Keratinocyte (primary cell): ENCODE measurements at regions not wholly inside any gene's neighbourhood (a gene's known extent, or its start where the extent isn't known, plus 50 kb on each side); places are given as distances from the start of the nearest gene placed in this dataset.

ENCODE experiments used
- DNase-seq: peaks from one replicate; pipeline ENCODE4 v3.0.0-alpha.2; 2011; ENCODE audit warnings: low read depth, missing footprints, low spot score
- FAIRE-seq: peaks from 2 replicates; lab custom pipeline; 2011; peaks lifted over from hg19 to GRCh38; lab: Jason Lieb, UNC
- H2AFZ ChIP-seq: 2 replicates; pipeline ENCODE4 v1.6.0; 2012; ENCODE audit warnings: low read length, control low read depth, inconsistent platforms; ENCODE audit not compliant: control insufficient read depth
- H3K27ac ChIP-seq: 2 replicates; pipeline ENCODE4 v1.5.1; 2011; ENCODE audit warnings: low read length; ENCODE audit not compliant: control insufficient read depth, insufficient read depth
- H3K27me3 ChIP-seq: 3 replicates; pipeline ENCODE4 v1.6.0; 2011; ENCODE audit warnings: low read length; ENCODE audit not compliant: control insufficient read depth, insufficient read depth; ENCODE audit errors: extremely low read depth
- H3K36me3 ChIP-seq, 2 experiments: 2 replicates in 1 of 2; 3 replicates in 1 of 2; pipeline ENCODE4 v1.5.1; 2011; ENCODE audit warnings: low read length in 2 of 2, mild to moderate bottlenecking in 1 of 2; ENCODE audit not compliant: control insufficient read depth in 2 of 2, insufficient read depth in 2 of 2; ENCODE audit errors: extremely low read depth in 1 of 2
- H3K4me1 ChIP-seq: 3 replicates; pipeline ENCODE4 v1.5.1; 2011; ENCODE audit warnings: low read length; ENCODE audit not compliant: control insufficient read depth, insufficient read depth; ENCODE audit errors: extremely low read depth
- H3K4me2 ChIP-seq: 3 replicates; pipeline ENCODE4 v1.6.0; 2011; ENCODE audit warnings: low read depth, low read length; ENCODE audit not compliant: control insufficient read depth, insufficient read depth; ENCODE audit errors: extremely low read depth
- H3K4me3 ChIP-seq, 3 experiments: fragments of 200-600 bp in 1 of 3; sonication (generic) in 1 of 3; 2 replicates in 2 of 3; 3 replicates in 1 of 3; pipeline ENCODE4 v1.5.1; 2011 to 2016; ENCODE audit warnings: low read length in 3 of 3, mild to moderate bottlenecking in 3 of 3, control low read depth in 2 of 3, inconsistent platforms in 1 of 3, low read depth in 1 of 3, mixed read lengths in 1 of 3, mixed run types in 1 of 3, moderate library complexity in 1 of 3; ENCODE audit not compliant: control insufficient read depth in 2 of 3, insufficient read depth in 2 of 3; ENCODE audit errors: extremely low read depth in 1 of 3
- H3K79me2 ChIP-seq: 2 replicates; pipeline ENCODE4 v1.6.0; 2012; ENCODE audit warnings: low read length; ENCODE audit not compliant: control insufficient read depth, insufficient read depth
- H3K9ac ChIP-seq: 3 replicates; pipeline ENCODE4 v1.6.0; 2011; ENCODE audit warnings: low read length; ENCODE audit not compliant: control insufficient read depth, insufficient read depth; ENCODE audit errors: extremely low read depth
- H3K9me1 ChIP-seq: 3 replicates; pipeline ENCODE4 v1.6.0; 2011; ENCODE audit warnings: low read length; ENCODE audit not compliant: control insufficient read depth, insufficient read depth; ENCODE audit errors: extremely low read depth
- H3K9me3 ChIP-seq: 2 replicates; pipeline ENCODE4 v1.5.1; 2012; ENCODE audit warnings: low read depth, low read length; ENCODE audit not compliant: control insufficient read depth
- H4K20me1 ChIP-seq: 3 replicates; pipeline ENCODE4 v1.6.0; 2011; ENCODE audit warnings: low read length; ENCODE audit not compliant: control insufficient read depth, insufficient read depth; ENCODE audit errors: extremely low read depth
- CTCF ChIP-seq, 3 experiments: IDR thresholded peaks in 1 of 3; conservative IDR thresholded peaks in 1 of 3; optimal IDR thresholded peaks in 1 of 3; 2 replicates in 2 of 3; 3 replicates in 1 of 3; pipeline versions ENCODE3 to v1.5.1; 2011; ENCODE audit warnings: low read length in 3 of 3, mild to moderate bottlenecking in 3 of 3, moderate library complexity in 2 of 3, control low read depth in 1 of 3, inconsistent platforms in 1 of 3; ENCODE audit not compliant: insufficient read depth in 2 of 3; ENCODE audit errors: extremely low read depth in 1 of 3
- EZH2 ChIP-seq: IDR thresholded peaks from one replicate; pipeline ENCODE4 v1.6.1; 2012; ENCODE audit warnings: inconsistent platforms, mild to moderate bottlenecking, low read length, moderate library complexity
- dilution Hi-C: fragments of 300-500 bp; cut with MboI; formaldehyde crosslinking; loops from one replicate; pipeline ENCODE4 v1.7.0; 2020; ENCODE audit warnings: low sequenced_read_pairs; ENCODE audit not compliant: extremely low pct_ligation_motif_present

DNA sequence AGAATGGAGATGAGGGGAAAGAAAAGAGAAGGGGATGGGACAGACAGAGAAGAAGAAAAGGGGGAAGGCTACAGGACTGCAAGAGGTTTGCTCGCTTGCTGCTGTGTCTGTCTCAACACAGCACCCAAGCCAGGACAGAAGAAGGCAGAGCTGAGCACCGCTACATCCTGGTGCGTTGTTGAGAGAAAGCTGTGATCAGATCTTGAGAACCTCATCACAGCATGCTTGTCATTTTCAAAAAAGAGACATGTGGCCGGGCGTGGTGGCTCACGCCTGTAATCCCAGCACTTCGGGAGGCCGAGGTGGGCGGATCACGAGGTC lies 110.9 kb downstream of the NXNL2 start:
- Histone ChIP-seq H3K9me1 (no peaks in the 10 kb centered on the region), H3K36me3 (no peaks in the 10 kb centered on the region), H3K9ac (no peak overlapping the region), H2AFZ (no peak overlapping the region), H3K4me3 (no peak overlapping the region), H3K9me3 (no peaks in the 10 kb centered on the region), H3K27me3 (no peaks in the 10 kb centered on the region), H3K4me1 (no peaks in the 10 kb centered on the region), H3K27ac (no peak overlapping the region), H3K4me2 (no peak overlapping the region), H3K79me2 (no peaks in the 10 kb centered on the region), H4K20me1 (no peaks in the 10 kb centered on the region)
- FAIRE-seq (no peak), DNase-seq (no peak)
- TF ChIP-seq EZH2 (no peak), CTCF (optimal IDR thresholded peaks at IDR 0.05 in 1 of 3, IDR thresholded peaks at IDR 0.05 in 1 of 3, conservative IDR thresholded peaks at IDR 0.05 in 1 of 3; ENCODE audit: extremely low read depth in 1 of 3, insufficient read depth in 2 of 3, low read length in 3 of 3) (no peak)
- dilution Hi-C loops = no loop called here

DNA sequence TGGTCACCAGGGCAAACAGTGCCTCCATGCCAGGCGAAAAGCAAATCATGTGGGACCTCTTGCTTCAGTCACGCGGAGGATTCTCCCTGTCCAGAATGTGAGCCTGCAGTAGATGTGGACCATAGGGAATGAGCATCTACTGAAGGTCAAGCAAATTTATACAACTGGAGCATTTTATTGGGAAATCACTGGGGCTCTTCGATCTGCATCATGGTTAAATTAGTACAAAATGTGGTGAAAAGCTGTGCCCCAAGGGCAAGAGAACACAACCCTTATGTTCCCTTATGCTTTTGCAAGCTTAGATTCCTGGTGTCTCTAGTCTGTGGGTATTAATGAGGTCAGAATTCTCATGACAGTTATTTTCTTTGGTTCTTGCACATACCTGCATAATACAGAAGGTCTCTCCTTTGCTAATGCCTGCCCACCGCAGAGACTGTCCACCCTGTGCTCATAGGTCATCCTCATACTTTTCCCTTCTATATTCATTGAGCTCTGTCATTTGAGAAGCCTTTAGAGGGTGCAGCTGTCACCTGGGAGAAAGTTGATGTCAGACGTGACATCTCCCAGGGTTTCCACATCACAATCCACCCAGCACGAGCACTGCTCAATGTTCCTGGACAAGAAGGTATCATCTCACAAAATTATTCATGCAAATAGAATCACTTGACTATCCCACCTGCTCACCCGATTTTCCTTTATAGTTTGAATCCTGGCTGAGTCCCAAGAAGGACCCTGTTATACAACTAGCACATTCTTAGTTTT lies 111.7 kb downstream of the NXNL2 start:
- Histone ChIP-seq H3K4me3 (no peak overlapping the region), H3K36me3 (no peaks in the 10 kb centered on the region), H3K4me1 (peaks cover 7% of the 10 kb centered on the region), H3K9me3 (no peaks in the 10 kb centered on the region), H3K27me3 (no peaks in the 10 kb centered on the region), H3K4me2 (no peak overlapping the region), H3K9me1 (no peaks in the 10 kb centered on the region), H3K79me2 (no peaks in the 10 kb centered on the region), H3K9ac (no peak overlapping the region), H4K20me1 (no peaks in the 10 kb centered on the region), H3K27ac (no peak overlapping the region), H2AFZ (no peak overlapping the region)
- TF ChIP-seq CTCF (optimal IDR thresholded peaks at IDR 0.05 in 1 of 3, IDR thresholded peaks at IDR 0.05 in 1 of 3, conservative IDR thresholded peaks at IDR 0.05 in 1 of 3; ENCODE audit: extremely low read depth in 1 of 3, insufficient read depth in 2 of 3, low read length in 3 of 3) = no peak
- TF ChIP-seq EZH2 = no peak
- DNase-seq = no peak
- FAIRE-seq = no peak
- dilution Hi-C loops = no loop called here
